C4-2B (cell line): ENCODE measurements at regions not wholly inside any gene's neighbourhood (a gene's known extent, or its start where the extent isn't known, plus 50 kb on each side); places are given as distances from the start of the nearest gene placed in this dataset.

Experiments
- H3K27ac ChIP-seq: fragments of 450-650 bp; 2 replicates; pipeline ENCODE4 v1.5.1; 2017
- CTCF ChIP-seq: fragments of 450-650 bp; conservative IDR thresholded peaks from 2 replicates; pipeline ENCODE4 v1.5.1; 2017; ENCODE audit warnings: mild to moderate bottlenecking
- ZFX ChIP-seq: fragments of 450-650 bp; IDR thresholded peaks from 2 replicates; pipeline ENCODE4 v1.6.1; 2017

GRCh38 chr11:109041876-109042275 is 377.0 kb downstream of the DDX10 start:
- H3K27ac ChIP-seq = no peak overlapping the region
- TF ChIP-seq ZFX = no peak
- TF ChIP-seq CTCF = no peak

GRCh38 chr11:109043315-109043714 is 378.4 kb downstream of the DDX10 start:
- TF ChIP-seq ZFX = no peak
- no peak for TF ChIP-seq CTCF
- no peak overlapping the region for H3K27ac ChIP-seq

GRCh38 chr11:109046284-109046992 is 375.6 kb upstream of the C11orf87 start:
- no peak overlapping the region for H3K27ac ChIP-seq
- TF ChIP-seq ZFX = no peak
- no peak for TF ChIP-seq CTCF

- no peak overlapping the region for H3K27ac ChIP-seq
- TF ChIP-seq CTCF = no peak
- no peak for TF ChIP-seq ZFX
Observed at GRCh38 chr11:109048098-109048497, 373.9 kb upstream of the C11orf87 start.

DNA sequence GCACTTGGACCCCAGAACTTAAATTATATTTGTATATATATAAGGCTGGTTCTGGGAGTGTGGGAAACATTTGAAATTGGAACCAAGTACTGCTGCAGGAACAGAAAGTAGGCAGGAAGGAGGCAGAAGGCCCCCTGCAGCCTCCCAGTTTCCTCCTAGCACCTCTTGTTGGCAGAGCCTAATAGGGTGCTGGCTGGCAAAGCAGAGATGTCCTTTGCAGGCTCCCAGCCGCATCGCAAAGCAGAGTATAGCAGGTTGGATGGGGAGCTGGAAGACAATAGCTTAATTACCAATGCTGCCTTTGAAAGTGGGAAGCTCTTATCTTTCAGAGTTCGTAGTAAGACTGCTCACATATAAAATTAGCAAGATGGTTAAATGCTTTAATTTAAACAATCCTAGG is 370.8 kb upstream of the C11orf87 start:
- no peak overlapping the region for H3K27ac ChIP-seq
- TF ChIP-seq CTCF = no peak
- no peak for TF ChIP-seq ZFX

DNA sequence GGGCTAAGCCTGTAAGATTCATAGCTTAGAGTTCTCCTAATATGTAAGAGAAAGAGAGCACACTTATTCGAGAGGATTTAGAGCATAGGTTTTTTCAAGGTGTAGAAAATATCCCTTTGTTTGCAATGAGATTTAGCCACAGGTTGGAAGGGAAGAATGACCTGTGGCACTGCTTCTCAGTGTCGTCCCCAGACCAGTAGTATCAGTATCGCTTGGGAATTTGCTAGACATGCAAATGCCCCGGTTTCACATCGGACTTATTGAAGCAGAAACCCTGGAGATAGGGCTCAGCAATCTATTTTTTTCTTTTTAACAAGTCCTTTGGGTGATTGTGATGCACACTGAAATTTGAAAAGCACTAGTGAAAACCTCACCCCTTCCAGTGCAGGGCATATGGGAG is 362.6 kb upstream of the C11orf87 start:
- no peak for TF ChIP-seq ZFX
- TF ChIP-seq CTCF = no peak
- H3K27ac ChIP-seq = no peak overlapping the region

DNA sequence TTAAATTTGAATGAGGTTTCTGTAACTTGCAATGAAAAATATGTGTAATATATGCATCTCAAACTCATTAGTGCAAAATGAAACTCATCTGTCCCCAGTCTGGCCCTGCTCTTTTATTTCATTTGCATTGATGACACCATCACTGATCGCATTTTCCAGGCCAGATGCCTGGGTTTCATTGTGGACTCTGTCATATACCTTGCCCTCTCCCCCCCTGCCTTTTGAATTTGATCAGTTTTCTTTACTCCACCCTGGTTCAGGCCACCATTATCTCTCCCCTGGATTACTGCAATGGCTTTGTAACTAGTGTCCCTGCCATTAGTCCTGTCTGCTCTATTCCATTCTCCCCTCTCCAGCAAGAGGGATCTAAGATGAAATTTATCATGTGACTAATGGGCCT is 360.6 kb upstream of the C11orf87 start:
- TF ChIP-seq CTCF = no peak
- no peak for TF ChIP-seq ZFX
- H3K27ac ChIP-seq = no peak overlapping the region
